Mucosa of descending colon (tissue), 3 donors: ENCODE measurements at regions not wholly inside any gene's neighbourhood (a gene's known extent, or its start where the extent isn't known, plus 50 kb on each side); places are given as distances from the start of the nearest gene placed in this dataset.

Experiments used
- ATAC-seq: fragments of 200-7000 bp; cut with Tn5 transposase; one replicate; pipeline ENCODE4 v1.9.1; 2020; ENCODE audit warnings: mild to moderate bottlenecking, moderate library complexity
- DNase-seq, 3 donors: peaks; one replicate each; pipeline ENCODE4 v3.0.0-alpha.2; 2020
- H3K36me3 ChIP-seq: fragments of 200-600 bp; one replicate; pipeline ENCODE4 v1.8.0; 2021; ENCODE audit warnings: low read depth, mild to moderate bottlenecking
- H3K4me1 ChIP-seq: fragments of 200-600 bp; one replicate; pipeline ENCODE4 v1.8.0; 2021; ENCODE audit warnings: low read depth, mild to moderate bottlenecking
- H3K4me3 ChIP-seq: fragments of 200-600 bp; one replicate; pipeline ENCODE4 v1.8.0; 2021; ENCODE audit warnings: mild to moderate bottlenecking
- H3K9me3 ChIP-seq: fragments of 200-600 bp; one replicate; pipeline ENCODE4 v1.8.0; 2021; ENCODE audit warnings: mild to moderate bottlenecking
- intact Hi-C, 2 donors: fragments of 100-400 bp; cut with DNase I in 1 of 2; cut with micrococcal nuclease in 1 of 2; formaldehyde crosslinking; loops; one replicate each; pipeline versions ENCODE4 v1.11.0 to v1.11.1; 2022; cut with DNase I, micrococcal nuclease
- TF ChIP-seq, protein P1 (sequence below): fragments of 200-600 bp; IDR thresholded peaks from one replicate; pipeline ENCODE4 v1.8.0; 2022; ENCODE audit warnings: antibody characterized with exemption, mild to moderate bottlenecking
- donor health status: DM: no; HTN: no; CAD: no; lungs with moderate emphysema.
- donor health status: DM: no; HTN: no; CAD: no.
- donor health status: DM: no; HTN: yes; CAD: no.

DNA sequence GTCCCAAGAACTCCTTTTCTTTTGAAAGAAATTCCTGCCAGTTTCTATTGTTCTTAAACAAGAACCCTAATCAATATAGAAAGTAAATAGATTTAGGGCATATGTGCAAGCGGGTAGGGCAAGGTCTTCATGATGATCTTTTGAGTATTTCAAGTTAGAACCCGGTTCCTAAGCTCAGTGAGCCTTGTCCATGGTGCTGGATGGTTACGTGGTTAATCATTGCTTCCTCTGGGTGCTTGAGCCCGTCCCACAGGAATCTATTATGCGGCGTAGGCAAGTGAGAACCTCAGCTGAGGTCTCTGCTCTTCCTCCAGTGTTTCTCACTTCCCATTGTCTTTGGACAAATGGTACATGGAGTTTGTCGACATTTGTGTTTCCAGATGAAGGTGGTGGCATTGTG lies 580.8 kb upstream of the EEF2KMT start:
- Histone ChIP-seq H3K4me1 (no peaks in the 10 kb centered on the region), H3K36me3 (no peaks in the 10 kb centered on the region), H3K4me3 (no peak overlapping the region), H3K9me3 (no peaks in the 10 kb centered on the region)
- ATAC-seq: no peak
- intact Hi-C loops: no loop called here
- peak in 1 of 3 donors; percentile 4 for DNase-seq
- TF ChIP-seq, protein P1, sequence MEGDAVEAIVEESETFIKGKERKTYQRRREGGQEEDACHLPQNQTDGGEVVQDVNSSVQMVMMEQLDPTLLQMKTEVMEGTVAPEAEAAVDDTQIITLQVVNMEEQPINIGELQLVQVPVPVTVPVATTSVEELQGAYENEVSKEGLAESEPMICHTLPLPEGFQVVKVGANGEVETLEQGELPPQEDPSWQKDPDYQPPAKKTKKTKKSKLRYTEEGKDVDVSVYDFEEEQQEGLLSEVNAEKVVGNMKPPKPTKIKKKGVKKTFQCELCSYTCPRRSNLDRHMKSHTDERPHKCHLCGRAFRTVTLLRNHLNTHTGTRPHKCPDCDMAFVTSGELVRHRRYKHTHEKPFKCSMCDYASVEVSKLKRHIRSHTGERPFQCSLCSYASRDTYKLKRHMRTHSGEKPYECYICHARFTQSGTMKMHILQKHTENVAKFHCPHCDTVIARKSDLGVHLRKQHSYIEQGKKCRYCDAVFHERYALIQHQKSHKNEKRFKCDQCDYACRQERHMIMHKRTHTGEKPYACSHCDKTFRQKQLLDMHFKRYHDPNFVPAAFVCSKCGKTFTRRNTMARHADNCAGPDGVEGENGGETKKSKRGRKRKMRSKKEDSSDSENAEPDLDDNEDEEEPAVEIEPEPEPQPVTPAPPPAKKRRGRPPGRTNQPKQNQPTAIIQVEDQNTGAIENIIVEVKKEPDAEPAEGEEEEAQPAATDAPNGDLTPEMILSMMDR: no peak

DNA sequence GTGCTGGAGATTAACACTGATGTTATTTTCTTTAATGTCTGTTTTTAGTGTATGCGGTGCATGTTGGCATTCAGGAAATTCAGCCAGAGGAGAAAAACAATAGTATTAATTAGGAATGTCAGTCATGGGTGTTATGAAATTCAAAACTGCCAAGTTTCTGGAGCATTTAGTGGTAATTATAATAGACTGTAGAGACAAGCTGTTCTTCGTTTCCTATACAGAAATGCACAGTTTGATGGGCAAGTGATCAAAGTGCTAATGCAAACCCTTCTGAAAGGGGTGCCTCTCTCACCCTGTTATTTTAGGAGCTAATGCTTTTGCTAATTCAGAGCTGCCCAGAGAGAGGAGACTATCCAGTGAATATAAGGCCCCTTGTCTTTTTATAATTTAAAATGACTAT lies 573.8 kb upstream of the EEF2KMT start:
- intact Hi-C loops: no loop called here

GRCh38 chr16:5670198-5670597 lies 572.6 kb upstream of the EEF2KMT start:
- ATAC-seq (no peak), DNase-seq (no peak)
- Histone ChIP-seq H3K9me3 (no peaks in the 10 kb centered on the region), H3K36me3 (no peaks in the 10 kb centered on the region), H3K4me1 (no peaks in the 10 kb centered on the region), H3K4me3 (no peak overlapping the region)
- intact Hi-C loops: no loop called here
- TF ChIP-seq, protein P1: no peak

More for the DNA sequence above, 573.8 kb upstream of the EEF2KMT start:
- TF ChIP-seq, protein P1: no peak
- DNase-seq: no peak
- Histone ChIP-seq H3K4me1 (no peaks in the 10 kb centered on the region), H3K9me3 (no peaks in the 10 kb centered on the region), H3K36me3 (no peaks in the 10 kb centered on the region), H3K4me3 (no peak overlapping the region)
- no peak for ATAC-seq

GRCh38 chr16:5668553-5668952 lies 571.0 kb upstream of the EEF2KMT start:
- TF ChIP-seq, protein P1: no peak
- no peak overlapping the region for H3K4me3 ChIP-seq
- H3K36me3 ChIP-seq: no peaks in the 10 kb centered on the region
- H3K9me3 ChIP-seq: no peaks in the 10 kb centered on the region
- ATAC-seq (no peak), DNase-seq (no peak)
- intact Hi-C loops: no loop called here
- H3K4me1 ChIP-seq: no peaks in the 10 kb centered on the region

DNA sequence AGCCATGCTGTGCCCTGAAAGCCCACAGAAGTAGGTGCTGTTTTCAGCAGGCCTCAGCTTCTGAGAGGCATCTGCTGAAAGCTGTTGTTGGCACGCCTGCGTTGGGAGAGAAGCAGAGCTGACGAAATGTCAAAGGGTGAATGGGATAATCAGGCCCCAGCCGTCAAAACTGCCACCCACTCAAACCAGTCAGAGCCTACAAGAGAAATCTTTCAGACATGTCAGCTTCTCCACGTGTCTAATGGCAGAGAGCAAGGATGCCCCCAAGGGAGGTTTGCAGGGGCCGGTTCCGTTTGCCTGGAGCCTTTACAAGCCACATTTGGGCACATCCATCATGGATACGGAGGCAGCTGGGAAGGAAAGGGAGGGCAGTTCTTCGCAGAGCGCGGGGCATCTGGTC lies 568.2 kb upstream of the EEF2KMT start:
- Histone ChIP-seq H3K4me3 (no peak overlapping the region), H3K36me3 (no peaks in the 10 kb centered on the region), H3K9me3 (no peaks in the 10 kb centered on the region), H3K4me1 (no peaks in the 10 kb centered on the region)
- ATAC-seq (no peak), DNase-seq (no peak)
- TF ChIP-seq, protein P1: no peak
- intact Hi-C loops: no loop called here

- TF ChIP-seq, protein P1: no peak
- H3K9me3 ChIP-seq: no peaks in the 10 kb centered on the region
- no peak for DNase-seq
- ATAC-seq: no peak
- no peak overlapping the region for H3K4me3 ChIP-seq
- H3K4me1 ChIP-seq: no peaks in the 10 kb centered on the region
- intact Hi-C loops: no loop called here
- no peaks in the 10 kb centered on the region for H3K36me3 ChIP-seq
Measured at GRCh38 chr16:5653789-5654188, 556.2 kb upstream of the EEF2KMT start.
